Effector memory CD4-positive, alpha-beta T cell (primary cell): ENCODE measurements at regions not wholly inside any gene's neighbourhood (a gene's known extent, or its start where the extent isn't known, plus 50 kb on each side); places are given as distances from the start of the nearest gene placed in this dataset.

ENCODE experiments used
- DNase-seq, 3 donors: peaks; one replicate each; pipeline ENCODE4 v3.0.0-alpha.2; 2020
- H3K27ac ChIP-seq: 2 replicates; pipeline ENCODE4 v1.7.0; 2013; ENCODE audit warnings: mild to moderate bottlenecking, low read length, moderate library complexity; ENCODE audit not compliant: insufficient read depth, poor library complexity, severe bottlenecking
- H3K27me3 ChIP-seq: replicated peaks from 2 replicates; pipeline ENCODE4 v1.7.0; 2013; ENCODE audit warnings: mild to moderate bottlenecking, low read length; ENCODE audit not compliant: insufficient read depth, control insufficient read depth, poor library complexity, severe bottlenecking
- H3K36me3 ChIP-seq: 2 replicates; pipeline ENCODE4 v1.7.0; 2013; ENCODE audit warnings: mild to moderate bottlenecking, low read length, moderate library complexity; ENCODE audit not compliant: control insufficient read depth, insufficient read depth
- H3K4me1 ChIP-seq: 2 replicates; pipeline ENCODE4 v1.7.0; 2013; ENCODE audit warnings: low read length, mild to moderate bottlenecking; ENCODE audit not compliant: control insufficient read depth, insufficient read depth, poor library complexity, severe bottlenecking
- H3K4me3 ChIP-seq: 2 replicates; pipeline ENCODE4 v1.7.0; 2013; ENCODE audit warnings: low read length, low read depth, mild to moderate bottlenecking; ENCODE audit not compliant: insufficient read depth, poor library complexity, severe bottlenecking
- H3K9me3 ChIP-seq: 2 replicates; pipeline ENCODE4 v1.7.0; 2013; ENCODE audit warnings: mild to moderate bottlenecking, low read length, moderate library complexity; ENCODE audit not compliant: control insufficient read depth

DNA sequence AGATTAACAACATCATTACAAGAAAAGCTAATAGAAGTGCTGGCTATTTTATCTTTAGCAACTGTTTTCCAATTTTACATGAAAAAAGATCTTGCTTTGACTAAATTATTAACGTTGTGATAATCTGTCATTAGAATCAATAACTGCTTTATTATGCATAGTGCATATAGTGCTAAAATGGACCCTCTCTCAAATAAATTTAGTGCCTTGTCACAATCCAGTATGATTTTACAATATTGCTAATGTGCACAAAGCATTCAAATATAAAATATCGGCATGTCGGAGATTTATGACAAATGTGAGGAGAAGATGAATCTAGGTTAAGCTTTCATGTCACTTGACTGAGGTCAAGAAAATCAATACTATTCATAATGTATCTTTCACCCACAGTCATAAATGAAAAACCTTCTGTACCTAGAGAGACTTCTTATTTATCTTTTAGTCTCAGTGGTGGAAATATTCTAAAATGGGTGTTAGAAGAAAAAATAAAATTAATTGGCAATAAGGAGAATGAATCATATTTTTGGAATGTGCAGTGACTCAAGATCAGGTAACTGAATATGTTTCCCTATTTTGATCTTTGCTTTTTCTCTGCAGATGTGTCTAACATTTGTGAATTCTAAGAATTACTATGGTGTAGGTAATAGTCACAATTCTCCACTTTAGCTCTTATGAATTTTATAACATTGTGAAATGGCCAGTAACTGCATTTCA is 672.9 kb upstream of the GRAMD2B start:
- Histone ChIP-seq H3K27ac (no peak overlapping the region), H3K9me3 (no peaks in the 10 kb centered on the region), H3K4me3 (no peak overlapping the region), H3K4me1 (no peaks in the 10 kb centered on the region), H3K36me3 (no peaks in the 10 kb centered on the region), H3K27me3 (no peaks in the 10 kb centered on the region)
- DNase-seq: no peak

DNA sequence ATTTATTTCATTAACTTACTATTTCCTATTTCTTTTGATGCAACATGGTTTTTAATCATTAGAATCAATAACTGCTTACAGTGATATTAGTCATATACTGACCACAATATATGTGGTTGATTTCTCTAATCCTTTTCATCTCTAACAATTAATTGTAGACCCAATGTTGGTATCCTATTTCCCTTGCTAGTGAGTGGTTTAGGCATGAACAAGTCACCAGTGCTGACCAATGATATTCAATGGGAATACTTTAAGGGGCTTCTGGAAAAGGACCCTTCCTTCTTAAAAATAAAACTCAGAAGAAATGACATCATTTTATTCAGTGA is 672.4 kb upstream of the GRAMD2B start:
- no peaks in the 10 kb centered on the region for H3K4me1 ChIP-seq
- no peaks in the 10 kb centered on the region for H3K36me3 ChIP-seq
- no peak overlapping the region for H3K4me3 ChIP-seq
- no peaks in the 10 kb centered on the region for H3K27me3 ChIP-seq
- H3K9me3 ChIP-seq: no peaks in the 10 kb centered on the region
- DNase-seq: no peak
- no peak overlapping the region for H3K27ac ChIP-seq

DNA sequence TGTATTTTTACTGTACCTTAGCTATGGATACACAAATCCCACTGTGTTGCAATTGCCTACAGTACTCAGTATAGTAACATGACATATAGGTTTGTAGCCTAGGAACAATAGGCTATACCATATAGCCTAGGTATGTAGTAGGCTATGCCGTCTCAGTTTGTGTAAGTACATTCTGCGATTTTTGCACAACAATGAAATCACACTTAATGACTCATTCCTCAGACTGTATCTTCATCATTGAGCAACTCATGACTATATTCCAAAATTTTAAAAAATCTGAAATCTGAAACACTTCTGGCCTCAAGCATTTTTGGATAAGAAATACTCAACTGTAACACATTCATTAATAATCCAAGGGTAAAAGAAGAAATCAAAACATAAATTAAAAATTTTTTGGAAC is 666.8 kb upstream of the GRAMD2B start:
- Histone ChIP-seq H3K4me3 (no peak overlapping the region), H3K27ac (no peak overlapping the region), H3K4me1 (no peaks in the 10 kb centered on the region), H3K27me3 (no peaks in the 10 kb centered on the region), H3K9me3 (no peaks in the 10 kb centered on the region), H3K36me3 (no peaks in the 10 kb centered on the region)
- DNase-seq: no peak

DNA sequence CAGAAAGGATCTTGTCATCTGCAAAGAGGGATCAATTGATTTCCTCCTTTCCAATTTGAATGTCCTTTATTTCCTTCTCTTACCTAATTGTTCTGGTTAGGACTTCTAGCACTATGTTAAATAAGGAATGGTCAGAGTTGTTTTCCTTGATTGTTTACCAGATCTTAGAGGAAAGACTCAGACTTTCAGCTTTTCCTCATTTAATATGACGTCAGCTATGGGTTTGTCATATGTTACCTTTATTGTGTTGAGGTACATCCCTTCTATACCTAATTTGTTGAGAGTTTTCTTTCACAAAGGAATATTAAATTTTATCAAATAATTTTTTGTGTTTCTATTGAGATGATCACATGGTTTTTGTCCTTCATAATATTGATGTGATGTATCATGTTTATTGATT is 656.5 kb upstream of the GRAMD2B start:
- no peaks in the 10 kb centered on the region for H3K36me3 ChIP-seq
- no peaks in the 10 kb centered on the region for H3K4me1 ChIP-seq
- H3K27ac ChIP-seq: no peak overlapping the region
- DNase-seq: no peak
- H3K4me3 ChIP-seq: no peak overlapping the region
- peaks cover 3% of the 10 kb centered on the region for H3K9me3 ChIP-seq
- no peaks in the 10 kb centered on the region for H3K27me3 ChIP-seq

DNA sequence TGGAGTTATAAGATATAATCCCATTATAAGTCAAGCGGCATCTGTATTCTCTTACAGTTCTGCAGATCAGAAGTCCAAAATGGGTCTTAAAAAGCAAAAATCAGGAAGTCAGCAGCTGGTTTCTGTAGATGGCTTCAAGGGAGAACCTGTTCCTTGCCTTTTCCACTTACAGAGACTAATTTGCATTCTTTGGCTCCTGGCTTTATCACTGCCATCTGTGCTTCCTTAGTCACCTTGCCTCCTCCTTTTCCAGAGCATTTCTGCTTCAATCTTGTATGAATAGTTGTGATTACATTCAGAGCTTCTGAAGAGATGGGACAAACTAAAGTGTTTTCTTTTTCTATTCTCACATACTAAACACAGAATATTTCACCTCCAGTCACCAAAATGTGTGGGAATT is 647.3 kb upstream of the GRAMD2B start:
- Histone ChIP-seq H3K36me3 (no peaks in the 10 kb centered on the region), H3K4me3 (no peak overlapping the region), H3K9me3 (no peaks in the 10 kb centered on the region), H3K4me1 (no peaks in the 10 kb centered on the region), H3K27ac (no peak overlapping the region), H3K27me3 (no peaks in the 10 kb centered on the region)
- DNase-seq: no peak

DNA sequence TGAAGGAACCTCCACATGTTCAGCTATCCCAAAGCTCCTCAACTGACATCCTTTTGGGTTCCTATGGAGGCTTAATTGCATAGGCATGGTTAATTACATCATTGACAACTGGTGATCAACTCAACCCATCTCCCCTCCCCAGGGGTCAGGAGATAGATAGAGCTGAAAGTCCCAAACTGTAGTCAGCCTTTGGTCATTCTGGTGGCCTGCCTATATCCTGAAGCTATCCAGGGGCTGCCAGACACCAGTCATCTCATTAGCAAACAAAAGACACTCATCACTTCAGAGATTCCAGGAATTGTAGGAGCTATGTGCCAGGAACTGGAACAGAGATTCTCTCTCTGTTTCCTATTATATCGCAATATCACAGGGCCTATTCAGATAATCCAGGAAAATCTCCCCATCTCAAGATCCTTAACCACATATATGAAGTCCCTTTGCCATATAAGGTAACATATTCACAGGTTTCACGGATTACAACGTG is 646.5 kb upstream of the GRAMD2B start:
- H3K4me1 ChIP-seq: no peaks in the 10 kb centered on the region
- DNase-seq: no peak
- H3K4me3 ChIP-seq: no peak overlapping the region
- no peak overlapping the region for H3K27ac ChIP-seq
- no peaks in the 10 kb centered on the region for H3K9me3 ChIP-seq
- H3K27me3 ChIP-seq: no peaks in the 10 kb centered on the region
- H3K36me3 ChIP-seq: no peaks in the 10 kb centered on the region

DNA sequence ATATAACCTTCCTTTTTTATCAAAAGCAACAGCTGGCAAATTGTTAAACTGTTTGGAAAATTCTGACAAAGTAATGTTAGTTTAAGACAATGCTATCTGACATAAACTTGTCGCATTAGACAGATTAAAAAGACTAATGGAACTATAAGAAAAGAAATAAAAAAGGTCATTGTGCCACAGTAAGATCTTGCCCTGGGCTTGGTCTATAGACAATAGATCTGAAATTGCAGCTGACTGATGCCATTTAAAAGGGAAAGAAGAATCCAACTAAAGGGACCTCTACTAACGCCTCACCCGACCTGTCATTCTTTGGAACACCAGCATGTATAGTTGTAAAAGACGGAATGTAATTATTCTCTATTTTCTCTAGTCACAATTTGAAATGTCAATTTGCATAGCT is 644.4 kb upstream of the GRAMD2B start:
- Histone ChIP-seq H3K36me3 (no peaks in the 10 kb centered on the region), H3K4me1 (no peaks in the 10 kb centered on the region), H3K9me3 (no peaks in the 10 kb centered on the region), H3K27me3 (no peaks in the 10 kb centered on the region), H3K27ac (no peak overlapping the region), H3K4me3 (no peak overlapping the region)
- no peak for DNase-seq

DNA sequence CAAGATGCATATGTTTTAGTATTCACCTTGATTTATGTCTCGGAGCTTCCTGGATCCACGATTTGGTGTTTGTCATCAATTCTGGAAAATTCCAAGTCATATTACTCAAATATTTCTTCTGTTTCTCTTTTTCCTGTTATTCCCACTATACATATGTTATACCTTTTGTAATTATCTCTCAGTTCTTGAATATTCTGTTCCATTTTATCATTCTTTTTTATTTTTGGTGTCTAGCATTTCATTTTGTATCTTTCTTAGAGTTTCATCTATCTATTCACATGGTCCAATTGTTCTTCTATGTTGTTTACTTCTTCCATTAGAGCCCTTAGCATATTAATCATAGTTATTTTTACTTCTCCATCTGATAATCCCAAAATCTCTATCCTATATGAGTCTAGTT is 637.8 kb upstream of the GRAMD2B start:
- no peak for DNase-seq
- Histone ChIP-seq H3K9me3 (peaks cover 3% of the 10 kb centered on the region), H3K27ac (no peak overlapping the region), H3K36me3 (no peaks in the 10 kb centered on the region), H3K4me3 (no peak overlapping the region), H3K27me3 (no peaks in the 10 kb centered on the region), H3K4me1 (no peaks in the 10 kb centered on the region)

DNA sequence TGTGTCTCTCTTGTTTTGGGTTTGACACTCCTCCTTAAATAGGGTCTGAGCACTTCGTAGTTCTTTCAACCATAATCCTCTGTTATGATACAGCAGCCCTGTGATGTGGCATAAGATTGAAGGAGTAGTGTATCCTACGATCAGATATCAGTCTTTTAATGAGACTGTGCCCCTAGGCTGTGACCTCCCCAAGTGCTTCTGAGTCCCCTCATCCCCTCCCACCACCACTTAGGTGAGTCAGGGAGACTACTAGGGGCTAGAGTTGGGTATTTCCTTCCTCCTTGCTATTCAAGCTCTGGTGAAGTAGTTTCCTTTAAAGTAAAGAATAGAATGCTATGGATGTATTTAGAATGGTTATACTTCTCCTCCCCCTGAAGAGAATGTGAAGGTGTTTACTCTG is 637.2 kb upstream of the GRAMD2B start:
- no peak for DNase-seq
- Histone ChIP-seq H3K27ac (no peak overlapping the region), H3K4me3 (no peak overlapping the region), H3K36me3 (no peaks in the 10 kb centered on the region), H3K9me3 (peaks cover 3% of the 10 kb centered on the region), H3K27me3 (no peaks in the 10 kb centered on the region), H3K4me1 (no peaks in the 10 kb centered on the region)

DNA sequence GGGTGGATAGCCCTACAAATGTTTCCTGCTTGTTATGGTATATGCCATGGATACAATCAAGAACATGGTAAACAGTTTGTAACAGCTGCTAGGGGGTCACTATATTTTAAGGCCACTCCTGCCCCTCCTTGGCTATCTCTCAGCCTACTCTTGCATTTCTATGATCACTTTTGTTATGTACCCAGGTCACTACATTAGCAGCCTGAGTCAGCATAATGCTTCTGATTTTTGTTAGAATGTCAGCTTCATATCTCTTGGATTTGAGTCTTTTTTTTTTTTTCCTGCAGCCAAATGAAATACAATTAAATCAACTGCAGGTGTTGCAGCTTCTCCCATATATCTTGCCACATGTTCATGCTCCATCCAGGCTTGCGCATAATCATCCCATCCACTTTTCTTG is 629.7 kb upstream of the GRAMD2B start:
- H3K27me3 ChIP-seq: no peaks in the 10 kb centered on the region
- H3K4me1 ChIP-seq: no peaks in the 10 kb centered on the region
- no peak for DNase-seq
- H3K4me3 ChIP-seq: no peak overlapping the region
- H3K9me3 ChIP-seq: no peaks in the 10 kb centered on the region
- no peaks in the 10 kb centered on the region for H3K36me3 ChIP-seq
- no peak overlapping the region for H3K27ac ChIP-seq
